ENCODE measurements at regions not wholly inside any gene's neighbourhood (a gene's known extent, or its start where the extent isn't known, plus 50 kb on each side); places are given as distances from the start of the nearest gene placed in this dataset.

GRCh38 chr12:28885928-28886327, 263.1 kb upstream of the FAR2 start:
- no peak for DNase-seq

- no peak for DNase-seq
Measured at GRCh38 chr12:28887461-28887990, 261.6 kb upstream of the FAR2 start.

GRCh38 chr12:28890664-28891063, 258.4 kb upstream of the FAR2 start:
- DNase-seq = no peak

GRCh38 chr12:28891126-28891525, 258.0 kb upstream of the FAR2 start:
- DNase-seq = no peak

- no peak for DNase-seq
Measured at GRCh38 chr12:28893365-28893764, 255.7 kb upstream of the FAR2 start.

- DNase-seq = no peak
Measured at GRCh38 chr12:28893856-28894255, 255.2 kb upstream of the FAR2 start.

- no peak for DNase-seq
Measured at GRCh38 chr12:28896421-28896820, 252.7 kb upstream of the FAR2 start.

GRCh38 chr12:28898038-28898437, 251.0 kb upstream of the FAR2 start:
- DNase-seq = no peak

- no peak for DNase-seq
Measured at GRCh38 chr12:28899951-28900350, 249.1 kb upstream of the FAR2 start.

- no peak for DNase-seq
Measured at GRCh38 chr12:28905220-28905955, 243.7 kb upstream of the FAR2 start.

GRCh38 chr12:28908646-28909045, 240.4 kb upstream of the FAR2 start:
- no peak for DNase-seq

- DNase-seq = no peak
Measured at GRCh38 chr12:28909291-28909690, 239.8 kb upstream of the FAR2 start.

- no peak for DNase-seq
Measured at GRCh38 chr12:28925719-28926376, 223.2 kb upstream of the FAR2 start.

- DNase-seq = no peak
Measured at GRCh38 chr12:28930704-28931103, 218.4 kb upstream of the FAR2 start.

- no peak for DNase-seq
Measured at GRCh38 chr12:28933176-28933575, 215.9 kb upstream of the FAR2 start.

- DNase-seq = no peak
Measured at GRCh38 chr12:28933864-28934527, 215.1 kb upstream of the FAR2 start.

- DNase-seq = no peak
Measured at GRCh38 chr12:28936221-28936620, 212.9 kb upstream of the FAR2 start.

GRCh38 chr12:28936711-28937110, 212.4 kb upstream of the FAR2 start:
- no peak for DNase-seq

- DNase-seq = no peak
Measured at GRCh38 chr12:28937196-28937595, 211.9 kb upstream of the FAR2 start.

GRCh38 chr12:28938056-28938455, 211.0 kb upstream of the FAR2 start:
- DNase-seq = no peak

- DNase-seq = no peak
Measured at GRCh38 chr12:28938581-28939235, 210.4 kb upstream of the FAR2 start.

GRCh38 chr12:28939427-28939826, 209.7 kb upstream of the FAR2 start:
- no peak for DNase-seq

GRCh38 chr12:28941248-28941647, 207.8 kb upstream of the FAR2 start:
- DNase-seq = no peak

Data from CD4-positive, alpha-beta T cell treated with Interferon alpha-2 for 1 hour (primary cell).